ENCODE measurements at regions not wholly inside any gene's neighbourhood (a gene's known extent, or its start where the extent isn't known, plus 50 kb on each side); places are given as distances from the start of the nearest gene placed in this dataset.

DNA sequence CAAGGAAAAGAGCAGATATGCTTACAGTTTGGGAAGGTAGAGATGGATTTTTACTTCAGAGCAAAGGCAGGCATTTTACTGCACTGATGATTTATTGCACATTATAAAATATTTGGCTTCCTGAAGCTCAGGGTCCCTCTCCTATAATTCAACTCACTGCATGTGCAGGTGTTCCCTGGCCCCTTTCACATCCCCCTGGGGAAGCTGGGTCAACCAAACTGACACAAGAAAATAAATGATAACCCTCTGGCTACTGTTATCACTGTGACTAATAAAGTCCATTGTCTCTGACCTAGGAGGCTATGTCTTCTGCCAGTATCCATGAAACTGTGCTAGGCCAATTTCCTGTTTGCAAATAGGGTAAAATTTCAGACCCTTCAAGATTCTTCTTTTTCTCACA lies 163.1 kb downstream of the ARL6IP6 start:
- TF ChIP-seq, protein P1, sequence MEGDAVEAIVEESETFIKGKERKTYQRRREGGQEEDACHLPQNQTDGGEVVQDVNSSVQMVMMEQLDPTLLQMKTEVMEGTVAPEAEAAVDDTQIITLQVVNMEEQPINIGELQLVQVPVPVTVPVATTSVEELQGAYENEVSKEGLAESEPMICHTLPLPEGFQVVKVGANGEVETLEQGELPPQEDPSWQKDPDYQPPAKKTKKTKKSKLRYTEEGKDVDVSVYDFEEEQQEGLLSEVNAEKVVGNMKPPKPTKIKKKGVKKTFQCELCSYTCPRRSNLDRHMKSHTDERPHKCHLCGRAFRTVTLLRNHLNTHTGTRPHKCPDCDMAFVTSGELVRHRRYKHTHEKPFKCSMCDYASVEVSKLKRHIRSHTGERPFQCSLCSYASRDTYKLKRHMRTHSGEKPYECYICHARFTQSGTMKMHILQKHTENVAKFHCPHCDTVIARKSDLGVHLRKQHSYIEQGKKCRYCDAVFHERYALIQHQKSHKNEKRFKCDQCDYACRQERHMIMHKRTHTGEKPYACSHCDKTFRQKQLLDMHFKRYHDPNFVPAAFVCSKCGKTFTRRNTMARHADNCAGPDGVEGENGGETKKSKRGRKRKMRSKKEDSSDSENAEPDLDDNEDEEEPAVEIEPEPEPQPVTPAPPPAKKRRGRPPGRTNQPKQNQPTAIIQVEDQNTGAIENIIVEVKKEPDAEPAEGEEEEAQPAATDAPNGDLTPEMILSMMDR (IDR thresholded peaks at IDR 0.05): no peak
- no peak for TF ChIP-seq POLR2AphosphoS5 (IDR thresholded peaks at IDR 0.05)
